ENCODE measurements at regions not wholly inside any gene's neighbourhood (a gene's known extent, or its start where the extent isn't known, plus 50 kb on each side); places are given as distances from the start of the nearest gene placed in this dataset.

DNA sequence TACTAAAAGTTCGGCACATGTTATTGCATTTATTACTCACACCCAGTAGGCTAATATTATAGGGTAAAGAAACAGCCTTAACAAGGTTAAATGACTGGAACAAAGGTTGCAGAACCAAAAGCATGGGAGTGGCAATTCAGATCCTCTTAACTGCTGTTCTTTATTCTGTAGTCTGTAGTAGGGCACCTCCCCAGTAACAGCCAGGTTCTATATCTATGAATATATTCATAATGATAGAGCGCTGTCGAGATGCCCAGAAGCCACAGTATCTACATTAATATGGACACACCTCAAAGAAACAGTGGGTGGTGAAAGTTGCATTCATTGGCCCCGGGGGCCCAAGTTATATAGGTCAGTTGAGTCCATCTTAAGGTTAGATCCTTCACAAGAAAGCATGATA, 340.9 kb upstream of the THRB start:
- DNase-seq (ENCODE audit: low spot score): no peak

DNA sequence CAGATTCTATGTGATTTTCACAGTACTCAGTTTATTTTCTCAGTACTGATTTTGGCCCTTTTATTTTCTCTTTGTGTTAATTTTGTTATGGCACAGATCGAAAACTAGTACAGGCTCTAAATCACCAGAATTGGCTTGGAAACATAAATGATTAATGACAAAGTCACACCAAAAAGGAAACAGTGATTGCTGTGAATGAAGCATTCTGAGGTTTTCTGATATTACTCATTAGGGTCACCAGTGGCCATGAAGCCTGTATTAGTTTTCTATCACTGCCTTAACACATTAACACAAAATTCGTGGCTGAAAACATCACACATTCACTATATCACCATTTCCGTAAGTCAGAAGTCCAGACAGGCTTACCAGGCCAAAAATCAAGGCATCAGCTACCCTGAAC, 343.0 kb upstream of the THRB start:
- DNase-seq (ENCODE audit: low spot score): no peak

DNA sequence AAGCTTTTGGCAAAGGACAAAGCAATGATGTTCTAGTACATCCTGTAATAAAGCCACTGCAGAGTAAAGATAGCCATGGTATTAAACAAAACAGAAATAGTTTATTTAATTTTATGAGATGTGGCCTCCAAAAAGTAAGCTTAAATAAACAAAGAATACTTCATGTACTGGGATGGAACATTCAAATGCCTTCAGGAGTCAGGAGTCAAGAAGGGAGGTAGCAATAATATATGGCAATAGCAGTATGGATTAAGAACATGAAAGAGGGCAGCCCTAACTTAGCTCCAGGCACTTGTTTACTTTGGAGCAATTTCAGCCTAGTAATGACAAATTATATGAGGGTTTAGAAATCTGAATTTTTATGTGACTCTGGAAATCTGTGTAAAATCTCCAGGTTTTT, 343.9 kb upstream of the THRB start:
- DNase-seq (ENCODE audit: low spot score): no peak

DNA sequence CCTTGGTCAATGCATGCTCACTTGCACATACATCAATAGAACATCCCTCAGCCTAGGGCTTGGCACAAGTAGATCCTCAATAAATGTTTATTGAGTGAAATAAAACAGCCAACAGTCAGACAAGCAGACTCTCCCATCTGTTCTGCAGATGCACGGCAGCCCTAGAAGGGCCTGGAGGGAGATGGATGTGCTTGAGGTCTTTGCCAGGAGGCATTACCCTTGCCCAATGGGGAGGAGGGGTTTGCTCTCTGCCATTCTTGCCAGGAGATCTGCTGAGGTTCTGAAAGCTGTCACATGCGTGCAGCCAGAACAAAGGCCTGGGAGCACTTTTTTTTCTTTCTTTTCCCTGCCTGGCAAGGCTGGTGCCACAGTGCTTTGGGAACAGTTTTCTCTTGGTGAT, 349.3 kb upstream of the THRB start:
- DNase-seq (ENCODE audit: low spot score): no peak

DNA sequence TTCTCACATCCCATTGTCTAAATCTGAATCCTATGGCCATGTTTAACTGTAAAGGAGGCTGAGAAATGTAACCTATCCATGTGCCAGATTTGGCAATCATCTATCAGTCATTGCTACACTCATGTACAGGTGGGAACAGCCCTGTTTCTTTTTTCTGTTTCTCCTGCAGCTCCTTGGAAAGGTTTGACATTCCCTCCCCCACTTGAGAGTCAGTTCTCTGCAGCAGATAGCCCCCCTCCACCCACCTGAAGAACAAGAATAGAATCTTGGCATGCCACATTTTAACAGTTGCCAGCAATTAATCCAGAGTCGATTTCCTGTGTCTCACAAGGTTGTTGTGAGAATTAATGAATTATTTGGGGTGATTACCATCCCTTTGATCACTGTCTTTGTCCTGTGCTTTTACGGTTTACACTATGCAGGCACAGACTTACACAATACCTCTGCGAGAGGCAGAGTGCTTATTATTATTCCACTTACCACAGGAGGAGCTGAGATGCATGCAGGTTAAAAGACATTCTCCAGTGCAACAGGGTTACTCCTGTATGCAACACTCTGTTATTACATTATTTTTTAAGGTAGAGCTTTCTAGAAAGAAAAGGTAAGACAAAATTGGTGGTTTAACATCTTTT, 351.0 kb upstream of the THRB start:
- DNase-seq (ENCODE audit: low spot score): no peak

DNA sequence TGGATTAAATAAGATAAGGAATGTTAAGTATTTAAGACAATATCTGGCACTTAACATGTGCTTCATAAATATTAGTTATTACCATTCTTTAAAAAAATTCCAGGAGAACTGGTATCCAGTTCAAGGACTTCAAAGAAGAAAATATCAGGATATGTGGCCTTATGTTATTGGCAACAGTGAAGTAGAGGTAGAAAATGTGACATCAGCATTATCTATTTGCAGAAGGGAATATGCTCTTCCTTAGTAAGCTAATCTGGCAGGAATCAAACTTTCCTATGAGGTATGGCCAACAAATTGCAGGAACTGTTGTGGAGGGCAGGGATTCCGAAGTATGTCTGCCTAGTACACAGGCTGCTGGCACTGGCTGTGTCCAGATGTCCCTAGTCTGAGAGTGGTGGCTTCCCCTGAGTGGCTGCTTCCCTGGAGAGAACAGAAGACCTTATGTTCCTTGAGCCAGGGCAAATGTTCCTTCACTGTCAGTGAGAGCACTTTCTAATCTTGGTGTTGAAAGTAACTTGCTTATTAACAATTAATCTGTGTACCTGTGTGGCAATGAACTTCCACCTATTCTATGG, 351.7 kb upstream of the THRB start:
- DNase-seq (ENCODE audit: low spot score): no peak

DNA sequence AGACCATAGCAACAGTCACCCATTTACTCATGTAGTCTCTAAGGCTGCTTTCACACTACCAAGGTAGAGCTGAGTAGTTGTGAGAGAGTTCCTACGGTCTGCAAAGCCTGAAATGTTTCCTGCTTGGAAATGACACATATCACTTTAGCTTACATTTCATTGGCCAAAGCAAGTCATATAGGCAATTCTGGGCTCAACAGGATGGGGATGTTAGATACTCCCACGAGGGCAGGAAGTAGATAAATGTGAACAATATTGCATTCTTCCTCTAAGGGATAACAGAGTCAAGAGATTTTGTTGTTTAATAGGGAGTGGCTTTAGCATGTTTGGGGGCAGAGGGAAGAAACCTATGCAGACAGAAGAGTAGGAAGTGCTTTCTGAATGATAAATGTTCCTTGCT, 355.6 kb upstream of the THRB start:
- no peak for DNase-seq (ENCODE audit: low spot score)

DNA sequence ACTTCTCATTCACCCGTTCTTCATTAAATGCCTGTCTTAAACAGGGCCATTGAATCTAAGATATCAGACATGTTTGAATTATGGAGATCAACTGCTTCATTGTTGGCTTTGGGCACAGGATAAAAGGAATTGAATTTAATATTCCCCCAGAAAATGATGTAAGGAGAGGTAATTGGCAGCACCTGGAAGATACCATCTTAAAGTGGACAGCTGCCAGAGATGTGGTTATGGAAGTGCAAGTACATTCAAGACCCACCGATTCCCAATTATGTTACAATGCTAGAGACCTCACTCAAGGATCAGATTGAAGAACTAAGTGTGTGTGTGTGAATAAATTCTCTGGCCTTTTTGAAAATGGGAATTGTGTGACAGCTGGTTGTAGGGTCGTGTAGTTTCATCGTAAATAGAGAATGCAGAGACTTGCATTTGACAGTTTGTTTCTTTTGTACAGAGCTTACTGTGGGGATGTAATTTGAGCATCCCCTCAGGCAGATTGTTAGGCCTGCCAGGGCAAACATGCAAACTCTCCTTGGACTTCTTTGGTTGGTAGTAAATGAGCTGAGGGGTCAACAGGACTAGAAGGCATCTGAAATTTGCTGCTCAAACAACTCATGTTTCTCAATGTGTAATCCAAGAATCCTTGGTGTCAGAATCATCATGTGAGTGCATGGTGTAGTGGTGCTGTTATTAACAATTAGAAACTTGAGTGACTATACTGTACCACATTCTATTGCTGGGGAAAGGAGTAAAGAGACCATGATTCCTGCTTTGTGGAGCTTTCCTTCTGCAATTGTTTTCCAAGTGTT, 359.2 kb upstream of the THRB start:
- DNase-seq (ENCODE audit: low spot score): no peak

DNA sequence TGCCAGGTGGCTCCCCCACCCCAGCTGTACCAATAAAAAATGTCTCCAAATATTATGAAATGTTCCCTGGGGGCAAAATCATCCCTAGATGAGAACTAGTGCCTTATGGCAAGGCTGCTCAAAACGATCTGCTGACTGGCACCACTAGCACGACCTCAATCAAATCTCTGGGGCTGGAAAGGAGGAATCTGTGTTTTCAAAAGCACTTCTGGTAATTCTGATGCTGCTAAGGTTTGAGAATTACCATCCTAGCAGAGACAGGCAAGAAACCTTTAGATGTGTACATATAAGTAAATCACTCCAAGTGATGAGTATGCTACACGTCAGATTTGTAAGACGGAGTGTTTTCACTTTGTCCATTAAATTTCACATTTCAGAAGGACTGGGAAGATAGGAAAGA, 360.1 kb upstream of the THRB start:
- DNase-seq (ENCODE audit: low spot score): no peak

DNA sequence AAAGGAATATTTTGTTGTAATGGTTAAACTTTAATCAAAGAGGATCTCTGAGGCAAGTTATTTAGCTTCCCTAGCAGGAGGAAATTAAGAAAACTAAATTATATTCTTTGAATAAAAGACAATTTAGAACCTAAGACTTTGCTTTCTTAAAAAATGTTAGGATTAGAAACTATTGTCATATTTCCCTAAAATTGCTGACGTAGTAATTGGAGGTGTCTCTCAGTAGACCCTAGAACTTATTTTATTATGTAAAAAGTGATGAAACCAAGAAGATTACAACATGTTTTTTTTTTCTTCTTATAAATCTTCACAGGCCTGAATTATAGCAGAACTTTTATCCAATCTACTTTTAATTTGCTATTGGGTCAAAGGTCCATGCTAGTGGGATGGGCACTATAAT, 363.3 kb upstream of the THRB start:
- no peak for DNase-seq (ENCODE audit: low spot score)

DNA sequence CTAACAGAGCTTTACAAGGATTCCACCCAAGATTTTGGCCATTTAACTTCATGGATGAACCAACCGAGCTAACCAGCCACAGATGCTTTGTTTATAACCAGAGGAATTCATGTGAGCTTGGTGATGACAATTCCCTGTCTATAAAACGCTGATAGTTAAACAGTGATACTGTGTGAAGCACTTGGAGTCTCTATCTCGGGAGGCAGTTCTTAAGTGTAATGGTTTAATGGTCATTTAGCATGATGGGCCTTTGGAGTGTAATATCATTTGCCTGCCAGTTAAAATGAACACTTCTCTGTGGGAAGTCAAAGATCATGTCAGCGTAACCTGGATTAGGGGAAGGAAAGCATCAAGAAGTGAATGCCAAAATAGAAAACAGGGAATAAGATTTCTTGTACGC, 368.6 kb upstream of the THRB start:
- no peak for DNase-seq (ENCODE audit: low spot score)

DNA sequence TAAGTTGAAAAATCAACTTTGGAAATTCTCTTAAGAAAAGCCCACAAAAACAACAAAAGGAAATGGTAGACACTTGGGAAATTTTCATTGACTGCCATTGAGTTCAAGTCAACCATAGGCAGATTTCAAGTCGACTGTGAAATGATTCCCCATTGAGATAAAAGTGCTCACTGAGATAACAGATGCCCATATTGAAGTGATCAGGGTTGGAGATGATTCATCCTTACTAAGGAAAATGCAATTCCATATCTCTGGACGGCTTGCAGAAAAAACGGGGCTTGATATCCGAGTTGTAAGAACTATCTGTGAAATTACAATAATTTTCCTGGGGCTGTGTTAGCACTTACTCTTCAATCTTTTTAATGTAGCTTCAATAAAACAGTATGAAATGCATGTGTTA, 373.1 kb upstream of the THRB start:
- DNase-seq (ENCODE audit: low spot score): no peak

DNA sequence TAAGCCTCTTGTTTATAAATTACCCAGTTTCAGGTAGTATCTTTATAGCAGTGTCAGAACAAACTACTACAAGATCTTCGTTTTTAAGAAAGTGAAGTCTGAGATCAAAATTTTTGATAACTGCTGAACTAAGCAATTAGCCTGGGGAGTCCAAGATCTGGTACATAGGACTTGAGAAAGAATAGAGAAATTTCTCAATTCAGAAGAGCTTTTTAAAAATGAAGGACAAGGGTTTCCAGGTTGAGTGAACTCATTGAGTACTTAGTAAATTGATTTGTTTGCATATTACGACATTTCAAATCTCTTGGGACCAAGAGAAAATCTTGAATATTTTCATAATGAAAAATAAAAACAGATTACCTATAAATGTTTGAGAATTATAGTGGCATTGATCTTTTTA, 386.6 kb upstream of the THRB start:
- DNase-seq (ENCODE audit: low spot score): no peak

DNA sequence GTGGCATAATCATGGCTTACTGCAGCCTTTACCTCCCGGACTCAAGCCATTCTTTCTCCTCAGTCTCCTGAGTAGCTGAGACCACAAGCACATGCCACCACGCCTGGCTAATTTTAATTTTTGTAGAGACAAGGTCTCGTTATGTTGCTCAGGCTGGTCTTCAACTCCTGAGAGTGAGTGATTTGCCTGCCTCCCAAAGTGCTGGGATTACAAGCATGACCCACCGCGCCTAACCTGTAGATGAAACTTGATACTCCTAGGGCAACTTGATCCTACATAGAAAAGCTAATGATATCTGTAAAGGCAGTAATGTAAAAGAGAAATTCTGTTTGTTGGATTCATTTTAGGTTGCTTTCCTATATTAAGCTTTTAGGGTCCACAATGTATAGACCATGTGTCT, 391.9 kb upstream of the THRB start:
- DNase-seq (ENCODE audit: low spot score): no peak

DNA sequence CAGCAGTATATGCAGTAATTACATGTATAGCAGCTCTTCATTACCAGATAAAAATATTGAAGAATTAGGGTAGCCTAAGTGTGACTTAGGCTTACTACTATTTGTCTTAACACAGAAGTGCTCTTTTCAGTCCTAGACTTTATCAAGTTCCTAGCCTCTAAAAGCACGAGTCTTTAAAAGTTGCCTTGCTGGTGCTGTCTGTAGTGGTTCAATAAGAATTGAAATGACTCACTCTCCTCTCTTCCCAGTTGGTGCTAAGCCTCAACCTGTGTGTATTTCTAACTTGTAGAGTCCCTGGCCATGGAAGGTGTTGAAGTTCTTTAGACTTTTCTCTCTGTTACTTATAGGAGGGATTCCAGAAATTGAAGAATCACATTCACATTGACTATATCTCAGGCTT, 395.4 kb upstream of the THRB start:
- no peak for DNase-seq (ENCODE audit: low spot score)

DNA sequence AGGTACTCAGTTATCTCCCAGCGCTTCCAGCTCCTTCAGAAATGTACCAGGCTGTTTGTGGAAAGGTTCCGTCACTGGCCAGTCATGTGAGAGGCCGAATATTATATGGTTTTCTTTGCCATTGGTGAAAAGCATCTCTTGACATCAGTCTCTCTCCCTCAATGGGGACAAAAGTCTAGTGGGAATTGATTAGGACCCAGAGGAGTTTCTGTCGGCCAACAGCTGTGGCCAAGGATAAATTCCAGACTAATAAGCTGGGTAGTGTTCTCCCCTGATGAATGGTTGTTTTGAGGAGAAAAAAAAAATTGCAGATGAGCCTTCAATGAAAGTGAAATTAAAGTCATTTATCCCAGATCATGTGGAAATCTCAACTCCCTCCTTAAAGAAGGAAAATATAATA, 404.7 kb upstream of the THRB start:
- no peak for DNase-seq (ENCODE audit: low spot score)

DNA sequence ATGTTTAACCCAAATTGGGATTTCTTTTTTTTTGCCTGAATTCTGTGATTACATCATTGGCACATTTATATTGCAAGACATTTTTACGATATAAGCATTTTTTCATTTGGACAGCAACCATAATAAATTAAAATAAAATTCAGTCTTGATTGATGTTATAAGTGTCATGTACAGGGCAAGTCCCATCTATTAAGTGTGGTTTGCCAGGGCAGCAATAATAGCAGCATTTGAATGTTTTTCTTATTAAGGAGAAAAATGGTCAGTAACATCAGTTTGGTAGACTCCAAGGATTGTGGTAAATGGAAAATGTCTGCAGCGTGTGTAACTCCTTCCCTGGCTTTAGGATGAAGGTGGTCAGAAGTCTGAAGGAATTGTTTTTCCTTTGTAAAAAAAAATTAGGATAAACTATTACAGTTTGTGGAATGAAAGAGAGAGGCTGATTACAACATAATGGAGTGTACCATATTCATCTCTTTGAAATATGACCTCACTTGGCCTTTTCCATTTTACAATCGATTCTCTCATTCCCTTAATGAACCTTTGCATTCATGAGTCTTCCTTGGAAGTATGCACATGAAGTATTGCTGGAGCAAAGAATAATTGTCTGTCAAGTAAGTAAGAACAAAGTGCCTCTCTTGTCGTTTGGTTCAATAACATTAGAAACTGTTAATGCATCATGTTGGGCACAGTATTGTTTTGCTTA, 405.4 kb upstream of the THRB start:
- no peak for DNase-seq (ENCODE audit: low spot score)

DNA sequence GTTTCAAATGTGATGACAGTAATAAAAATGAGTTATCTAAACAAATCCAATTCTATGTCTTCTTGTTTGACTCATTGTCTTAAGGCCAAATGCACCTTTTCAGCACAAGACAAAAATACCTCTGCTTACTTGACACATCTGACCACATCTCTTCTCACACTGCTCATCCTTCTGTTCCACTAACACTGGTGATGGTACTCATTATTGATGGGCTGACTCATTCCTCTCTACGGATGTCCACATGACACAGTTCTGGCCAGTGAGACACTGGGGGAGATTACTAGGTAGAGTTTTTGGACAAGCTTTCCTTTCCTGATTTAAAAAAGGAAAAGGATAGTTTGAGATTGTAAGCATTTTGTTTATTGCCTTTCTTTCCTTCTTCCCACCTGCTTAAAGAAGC, 410.6 kb upstream of the THRB start:
- DNase-seq (ENCODE audit: low spot score): no peak

DNA sequence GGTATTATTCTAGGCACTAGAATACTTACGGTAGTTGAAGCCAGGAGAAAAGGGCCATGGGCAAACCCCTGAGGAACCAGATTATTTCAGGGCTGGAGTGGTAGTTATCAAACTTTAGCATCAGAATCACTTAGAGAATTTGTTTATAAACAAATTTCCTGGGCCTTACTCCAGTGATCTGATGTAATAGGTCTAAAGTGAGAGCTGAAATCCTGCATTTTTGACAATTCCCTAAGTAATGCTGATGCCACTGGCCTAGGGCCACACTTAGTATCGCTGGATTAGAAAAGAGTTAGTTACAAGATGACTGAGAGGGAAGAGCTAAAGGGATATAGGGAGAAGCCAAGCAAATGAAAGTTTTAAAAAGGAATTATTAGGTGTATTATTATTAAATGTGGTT, 412.5 kb upstream of the THRB start:
- no peak for DNase-seq (ENCODE audit: low spot score)

DNA sequence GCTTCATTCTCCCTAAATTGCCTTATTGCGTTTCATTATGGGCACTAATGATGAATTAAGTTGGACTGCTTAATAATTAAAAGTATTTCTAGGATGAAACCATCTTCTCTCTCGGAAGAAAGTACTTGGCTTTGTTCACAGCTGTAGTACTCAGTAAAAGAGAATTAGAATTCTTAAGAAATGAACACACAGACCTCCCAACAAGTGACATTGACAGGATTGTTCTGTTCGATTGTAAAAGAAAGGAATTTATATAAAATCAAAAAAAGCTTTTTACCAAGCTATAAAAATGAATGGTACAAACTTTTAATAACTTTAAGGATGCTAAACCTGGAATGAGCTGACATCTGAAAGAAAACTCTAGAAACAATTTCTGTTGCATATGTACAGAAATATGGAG, 416.4 kb upstream of the THRB start:
- no peak for DNase-seq (ENCODE audit: low spot score)

DNA sequence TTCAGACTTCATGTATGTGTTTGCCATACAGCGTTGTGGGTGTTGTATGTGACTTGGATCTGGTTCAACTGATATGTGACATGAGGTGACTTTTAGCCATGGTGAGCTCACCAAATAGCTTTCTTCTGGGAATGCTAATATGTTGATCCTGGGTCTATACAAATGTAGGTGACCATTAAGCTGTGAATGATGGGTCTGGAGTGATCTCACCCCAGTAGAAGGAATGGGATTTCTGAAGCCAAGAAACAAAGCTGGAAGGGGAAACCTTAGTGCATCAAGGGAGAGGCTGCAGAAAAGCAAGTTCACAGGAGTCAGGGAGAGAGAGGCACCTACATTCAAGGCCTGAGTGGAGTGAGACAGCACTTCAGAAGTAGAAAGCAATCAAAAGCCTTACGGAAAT, 421.0 kb upstream of the THRB start:
- DNase-seq (ENCODE audit: low spot score): no peak

DNA sequence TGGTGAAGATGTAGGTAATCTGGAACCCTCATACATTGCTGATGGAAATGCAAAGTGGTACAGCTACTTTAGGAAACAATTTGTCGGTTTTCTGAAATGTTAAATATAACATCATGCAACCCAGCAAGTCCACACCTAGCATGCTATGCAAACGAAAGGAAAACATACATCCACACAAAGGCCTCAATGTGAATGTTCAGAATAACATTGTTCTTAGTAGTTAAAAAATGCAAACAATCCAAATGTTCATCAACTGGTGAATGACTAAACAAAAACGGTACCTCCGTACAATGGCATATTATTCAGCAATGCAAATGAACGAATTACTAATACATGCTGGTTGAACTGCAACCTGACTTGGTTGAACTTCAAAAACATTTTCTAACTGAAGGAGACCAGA, 423.3 kb upstream of the THRB start:
- DNase-seq (ENCODE audit: low spot score): no peak

DNA sequence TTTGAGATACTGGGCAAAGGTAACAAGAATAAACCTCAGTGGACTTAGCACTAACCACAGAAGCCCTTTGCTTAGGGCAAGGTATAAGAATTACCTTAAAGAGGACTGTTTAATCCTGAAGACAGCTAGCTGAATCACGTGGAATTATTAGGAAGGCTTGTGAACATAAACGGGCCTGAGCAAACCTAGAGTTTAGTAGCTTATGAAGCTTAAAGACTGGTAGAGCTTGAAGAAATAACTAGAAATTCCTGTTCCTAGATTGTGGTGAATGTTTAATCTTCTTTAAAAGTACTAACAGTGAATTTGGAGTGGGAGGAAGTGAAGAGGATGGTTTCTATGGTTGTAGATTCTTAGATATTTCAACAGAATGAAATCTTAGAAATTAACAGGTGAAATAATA, 428.9 kb upstream of the THRB start:
- DNase-seq (ENCODE audit: low spot score): no peak
